Psoas muscle (tissue), 7 donors: ENCODE measurements at regions not wholly inside any gene's neighbourhood (a gene's known extent, or its start where the extent isn't known, plus 50 kb on each side); places are given as distances from the start of the nearest gene placed in this dataset.
A peak's percentile ranks its signal among the peaks of the same experiment; 100 is the strongest.

ENCODE experiments used
- ATAC-seq, 4 donors: fragments of 200-7000 bp; cut with Tn5 transposase; one replicate each; pipeline ENCODE4 v1.9.1; 2020; ENCODE audit warnings: moderate library complexity in 3 of 4, mild to moderate bottlenecking in 2 of 4
- DNase-seq, 2 donors: peaks; one replicate each; pipeline ENCODE4 v3.0.0-alpha.2; 2020
- H3K27ac ChIP-seq: fragments of 200-600 bp; one replicate; pipeline ENCODE4 v1.8.0; 2022
- H3K27me3 ChIP-seq, 3 donors: fragments of 200-600 bp in 1 of 3; one replicate each; pipeline versions ENCODE4 v1.6.1 to v1.8.0; 2013 to 2022; ENCODE audit warnings: low read length in 2 of 3, mild to moderate bottlenecking in 2 of 3, moderate library complexity in 1 of 3; ENCODE audit not compliant: insufficient read depth in 3 of 3
- H3K36me3 ChIP-seq, 2 donors: fragments of 200-600 bp in 1 of 2; one replicate each; pipeline versions ENCODE4 v1.6.1 to v1.8.0; 2013 to 2022; ENCODE audit warnings: low read depth in 1 of 2, mild to moderate bottlenecking in 1 of 2, moderate library complexity in 1 of 2; ENCODE audit not compliant: insufficient read depth in 1 of 2
- H3K4me1 ChIP-seq: fragments of 200-600 bp; one replicate; pipeline ENCODE4 v1.8.0; 2022
- H3K4me3 ChIP-seq: fragments of 200-600 bp; one replicate; pipeline ENCODE4 v1.8.0; 2022; ENCODE audit warnings: mild to moderate bottlenecking
- H3K9me3 ChIP-seq: fragments of 200-600 bp; one replicate; pipeline ENCODE4 v1.8.0; 2022
- CTCF ChIP-seq: fragments of 200-600 bp; IDR thresholded peaks from one replicate; pipeline ENCODE4 v1.8.0; 2022; ENCODE audit warnings: antibody characterized with exemption
- WGBS, 3 donors: extraction: QIAGEN DNeasy Blood & Tissue Kit; methylation state at CpG; one replicate each; pipeline versions ENCODE4 v1.1.6 to v1.1.7; 2013; 5-methylcytosine and 5-hydroxymethylcytosine counted together
- intact Hi-C, 2 donors: fragments of 100-400 bp; cut with DNase I; formaldehyde crosslinking; loops; one replicate each; pipeline versions ENCODE4 v1.11.0 to v1.14.2; 2022
- donor health status: healthy with polysubstance abuse.
- donor health status: DM: no; HTN: no; CAD: no; lungs with moderate emphysema.
- donor health status: Bipolar disorder and iron deficiency.
- donor health status: healthy.
- donor health status: DM: yes; HTN: yes; CAD: no.
- donor health status: DM: no; HTN: no; CAD: no.
- donor health status: DM: yes; HTN: yes; CAD: no.

- Histone ChIP-seq H3K4me3 (no peak overlapping the region), H3K27me3 (no peaks in the 10 kb centered on the region), H3K4me1 (peaks cover 22% of the 10 kb centered on the region), H3K36me3 (no peaks in the 10 kb centered on the region), H3K27ac (no peak overlapping the region), H3K9me3 (no peaks in the 10 kb centered on the region)
- 95 to 98% (median 98%) methylated on average over 6 of the region's 6 CpGs for WGBS, 3 donors
- intact Hi-C loops, result loop anchor here in 1 of 2 donors (10.0 kb wide), 2 partner anchors 188 to 202 kb away; no protein-coding TSS in a partner anchor
- DNase-seq (no peak), ATAC-seq (no peak)
- no peak for TF ChIP-seq CTCF
Measured at GRCh38 chr21:38922474-38923235, 116.9 kb downstream of the ETS2 start.

- intact Hi-C loops, result loop anchor here in 1 of 2 donors (10.0 kb wide), 2 partner anchors 187 to 203 kb away; no protein-coding TSS in a partner anchor
- H3K4me1 ChIP-seq, result peaks cover 21% of the 10 kb centered on the region
- 80 to 89% (median 83%) methylated on average over 7 of the region's 7 CpGs for WGBS, 3 donors
- no peaks in the 10 kb centered on the region for H3K36me3 ChIP-seq
- H3K9me3 ChIP-seq, result no peaks in the 10 kb centered on the region
- H3K4me3 ChIP-seq, result no peak overlapping the region
- DNase-seq (no peak), ATAC-seq (no peak)
- TF ChIP-seq CTCF, result no peak
- H3K27me3 ChIP-seq, result no peaks in the 10 kb centered on the region
- H3K27ac ChIP-seq, result no peak overlapping the region
Measured at GRCh38 chr21:38921511-38922251, 116.0 kb downstream of the ETS2 start.

GRCh38 chr21:38920631-38921398 lies 115.1 kb downstream of the ETS2 start:
- peaks cover 13% of the 10 kb centered on the region for H3K4me1 ChIP-seq
- no peaks in the 10 kb centered on the region for H3K9me3 ChIP-seq
- no peak overlapping the region for H3K4me3 ChIP-seq
- peak overlapping the region; percentile 9 for H3K27ac ChIP-seq
- no peak for ATAC-seq
- WGBS, 3 donors, result 42 to 57% (median 47%) methylated on average over 8 of the region's 8 CpGs
- H3K27me3 ChIP-seq, result no peaks in the 10 kb centered on the region
- no peak for TF ChIP-seq CTCF
- DNase-seq, result no peak
- no peaks in the 10 kb centered on the region for H3K36me3 ChIP-seq
- intact Hi-C loops, result loop anchor here in 1 of 2 donors (10.0 kb wide), 2 partner anchors 186 to 204 kb away; no protein-coding TSS in a partner anchor

GRCh38 chr21:38918607-38919346 lies 113.0 kb downstream of the ETS2 start:
- H3K27me3 ChIP-seq, result no peaks in the 10 kb centered on the region
- no peak overlapping the region for H3K27ac ChIP-seq
- TF ChIP-seq CTCF, result no peak
- peaks cover 23% of the 10 kb centered on the region for H3K4me1 ChIP-seq
- no peaks in the 10 kb centered on the region for H3K36me3 ChIP-seq
- WGBS, 3 donors, result 94 to 96% (median 95%) methylated on average over 5 of the region's 5 CpGs
- no peak overlapping the region for H3K4me3 ChIP-seq
- intact Hi-C loops, result loop anchor here in 1 of 2 donors (10.0 kb wide), 1 partner anchor 166 kb away; no protein-coding TSS in a partner anchor
- ATAC-seq, result no peak
- DNase-seq, result no peak
- H3K9me3 ChIP-seq, result no peaks in the 10 kb centered on the region
